HG03565 (cell line): ENCODE measurements at regions not wholly inside any gene's neighbourhood (a gene's known extent, or its start where the extent isn't known, plus 50 kb on each side); places are given as distances from the start of the nearest gene placed in this dataset.
"Not testable (repeated sequence)": the region's sequence is repeated elsewhere in the genome, so short reads cannot be mapped to it uniquely, and the experiment has no call there.

Experiments
- ATAC-seq: cut with Tn5 transposase; IDR thresholded peaks from one replicate; pipeline ENCODE4 v1.9.1; 2021; ENCODE audit warnings: mild to moderate bottlenecking, moderate library complexity; ENCODE audit not compliant: unreplicated experiment

DNA sequence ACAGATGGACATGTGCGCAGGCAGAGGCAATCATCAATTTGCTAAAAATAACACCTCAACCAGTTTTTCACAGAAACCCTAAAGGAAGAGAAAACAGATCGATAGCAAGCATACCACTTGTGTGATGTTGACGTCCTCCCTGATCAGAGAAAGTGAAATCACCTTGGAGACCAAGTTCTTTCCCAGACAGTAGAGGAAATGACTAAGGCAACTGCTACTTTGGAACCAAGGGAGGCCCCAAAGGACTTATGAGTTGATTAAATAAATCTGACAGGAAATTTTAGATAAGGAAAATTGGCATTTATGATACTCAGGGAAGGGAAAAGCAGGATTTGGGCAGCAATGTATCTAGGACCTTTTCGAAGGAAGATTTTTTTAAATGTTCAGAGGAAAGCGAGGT lies 267.1 kb upstream of the ASIC2 start:
- no peak for ATAC-seq

DNA sequence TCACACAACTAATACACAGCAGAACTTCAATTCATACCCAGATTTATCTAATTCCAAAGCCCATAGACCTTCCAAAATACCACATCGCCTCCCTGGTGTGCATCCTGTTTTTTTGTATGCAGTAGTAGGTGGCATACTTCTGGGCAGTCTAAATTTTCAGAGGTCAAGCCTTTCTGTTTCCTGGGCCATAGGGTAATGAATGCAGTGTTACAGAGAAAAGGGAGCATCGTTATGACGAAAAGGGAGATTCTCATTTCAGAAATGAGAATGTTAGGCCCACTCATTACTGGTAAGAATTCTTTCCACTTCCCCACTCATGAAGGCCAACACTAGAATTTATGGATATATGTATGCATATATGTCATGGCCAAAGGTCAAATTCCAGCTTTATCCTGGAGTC lies 267.8 kb upstream of the ASIC2 start:
- ATAC-seq: no peak

DNA sequence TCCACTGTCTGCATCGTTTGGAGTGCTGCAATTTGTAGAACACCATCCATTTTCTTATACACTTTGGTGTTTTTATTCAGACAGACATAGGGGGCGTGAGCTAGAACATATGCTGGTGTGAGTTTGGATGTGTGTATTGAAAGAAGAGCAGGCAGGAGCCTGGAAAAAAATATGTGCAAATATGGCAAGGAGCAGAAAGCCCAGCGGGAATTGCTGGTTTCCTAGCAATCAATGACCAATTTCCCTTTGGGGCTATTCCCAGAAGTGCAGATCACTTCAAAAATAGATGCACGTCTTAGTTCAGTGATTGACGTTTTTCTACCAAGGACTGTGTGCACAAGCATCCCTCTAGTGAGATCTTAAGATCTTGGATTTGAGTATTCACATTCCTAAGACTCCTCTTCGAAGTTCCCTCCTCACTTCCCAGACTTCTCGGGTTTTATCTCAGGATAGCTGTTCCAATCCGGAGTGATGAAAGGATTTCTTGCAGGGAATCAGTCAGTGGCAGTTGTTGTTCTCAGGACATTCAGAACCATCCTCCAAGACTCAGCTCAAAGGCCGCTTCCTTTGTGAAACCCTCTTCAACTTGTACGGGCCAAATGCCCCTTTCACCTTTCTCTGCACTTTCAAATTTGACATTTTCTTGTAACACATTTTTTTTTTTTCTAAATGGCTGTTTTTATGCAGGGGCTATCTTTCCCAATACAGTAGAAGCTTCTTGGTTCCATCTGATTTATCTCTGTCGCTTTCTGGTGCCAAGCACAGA lies 268.7 kb upstream of the ASIC2 start:
- ATAC-seq: no peak

DNA sequence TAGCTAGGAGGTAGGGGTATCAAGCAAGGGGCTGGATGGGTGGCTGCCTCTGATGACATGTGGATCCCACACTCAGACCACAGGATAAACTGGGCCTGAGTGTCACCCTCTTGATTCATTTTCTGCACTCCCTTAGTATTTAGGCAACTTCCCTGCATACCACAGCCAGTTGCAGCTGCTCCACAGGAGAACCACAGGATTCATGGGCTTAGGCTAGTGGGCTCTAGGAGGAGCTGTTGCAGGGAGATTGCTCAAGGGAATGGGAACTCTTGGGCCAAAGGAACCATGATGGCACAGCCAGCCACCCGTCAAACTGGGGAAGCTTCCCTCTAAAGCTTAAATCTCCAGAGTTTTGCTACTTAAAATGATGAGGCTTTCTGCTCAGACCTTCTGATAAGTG lies 269.7 kb upstream of the ASIC2 start:
- ATAC-seq: no peak

DNA sequence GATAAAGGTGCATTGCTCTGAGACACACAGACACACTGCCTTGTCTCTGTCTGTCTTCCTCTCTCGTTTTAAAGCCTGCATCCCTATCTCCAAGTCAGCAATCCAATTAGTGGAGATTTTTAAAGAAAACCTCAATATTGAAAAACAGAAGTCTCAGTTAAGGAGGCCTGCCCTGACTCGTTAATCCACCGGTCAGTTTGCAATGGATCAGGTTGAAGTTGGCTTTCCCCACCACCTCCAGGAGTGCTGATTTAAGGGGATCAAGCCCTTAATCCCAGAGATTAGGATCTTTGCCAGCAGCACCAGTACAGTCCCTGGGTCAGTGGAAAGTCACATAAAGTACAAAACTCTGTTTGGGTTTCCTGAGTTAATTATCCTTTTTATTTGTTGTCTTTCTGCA lies 271.1 kb upstream of the ASIC2 start:
- ATAC-seq: no peak

DNA sequence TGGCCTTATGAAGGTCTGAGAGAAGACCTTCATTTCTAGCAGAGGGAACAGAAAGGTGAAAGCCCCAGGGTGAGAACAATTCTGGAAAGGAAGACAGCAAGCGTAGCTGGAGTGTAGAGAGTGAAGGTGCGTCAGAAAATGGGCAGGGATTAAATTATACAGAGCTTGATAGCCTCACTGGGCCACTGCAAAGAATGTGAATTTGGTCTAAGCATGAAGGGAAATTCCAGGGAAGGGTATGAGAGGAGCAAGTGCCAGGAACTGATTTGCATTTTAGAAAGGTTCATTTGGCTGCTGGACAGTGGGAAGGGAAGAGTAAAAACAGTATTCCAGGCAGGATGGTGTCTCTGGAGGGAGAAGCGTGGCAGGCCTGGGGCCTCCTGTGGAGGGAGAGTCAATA lies 274.1 kb upstream of the ASIC2 start:
- ATAC-seq: no peak

DNA sequence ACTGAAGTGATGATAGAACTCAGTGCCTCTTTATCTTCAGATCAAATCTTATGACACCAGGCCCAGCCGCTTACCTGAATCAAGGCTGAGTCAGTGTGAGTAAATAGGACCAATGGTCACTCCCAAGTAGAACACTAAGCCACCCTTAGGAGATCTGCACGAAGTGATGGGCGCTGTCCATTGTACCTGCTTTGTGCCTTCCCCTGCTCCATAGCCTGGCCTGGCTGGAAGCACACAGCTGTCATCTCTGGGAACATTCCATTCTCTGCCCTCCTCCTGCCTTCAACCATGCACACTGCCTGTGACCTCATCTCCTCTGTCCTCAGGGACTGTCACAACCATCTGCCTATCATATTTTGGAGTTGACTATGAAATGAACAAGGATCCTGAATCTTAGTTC lies 279.5 kb upstream of the ASIC2 start:
- no peak for ATAC-seq

DNA sequence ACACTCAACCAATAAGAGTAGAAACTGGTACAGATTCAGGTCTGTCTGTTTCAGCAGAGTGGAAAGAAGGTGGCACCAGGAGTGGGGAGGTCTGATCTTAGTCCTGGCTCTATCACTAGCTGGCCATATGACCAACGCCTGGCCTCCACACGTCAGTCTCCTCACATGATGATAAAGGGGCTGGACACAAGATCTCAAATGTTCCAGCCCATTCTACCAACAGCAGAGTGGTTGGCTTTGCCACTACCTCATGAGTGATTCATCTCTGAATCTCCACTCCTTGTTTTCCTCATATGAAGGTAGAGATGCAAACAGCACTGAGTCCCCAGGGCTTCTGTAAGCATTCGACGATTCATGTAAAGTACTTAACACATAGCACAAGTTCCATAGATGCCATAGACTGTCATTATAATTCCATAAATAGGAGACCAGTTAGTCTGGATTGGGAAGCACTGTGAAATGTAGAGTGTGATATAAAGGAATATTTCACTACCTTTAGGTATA lies 281.9 kb upstream of the ASIC2 start:
- no peak for ATAC-seq

DNA sequence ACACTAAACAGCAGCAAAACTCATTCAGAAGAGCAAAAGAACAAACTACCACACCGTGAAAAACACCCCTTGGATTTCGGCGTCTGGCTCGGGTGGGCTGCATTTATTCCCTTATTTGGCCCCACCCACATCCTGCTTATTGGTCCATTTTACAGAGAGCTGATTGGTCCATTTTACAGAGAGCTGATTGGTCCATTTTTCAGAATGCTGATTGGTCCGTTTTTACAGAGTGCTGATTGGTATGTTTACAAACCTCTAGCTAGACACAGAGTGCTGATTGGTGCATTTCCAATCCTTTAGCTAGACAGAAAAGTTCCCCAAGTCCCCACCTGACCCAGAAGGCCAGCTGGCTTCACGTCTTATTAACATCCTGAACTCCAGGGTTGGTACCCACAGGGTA lies 286.6 kb upstream of the ASIC2 start:
- ATAC-seq: not testable (repeated sequence)

DNA sequence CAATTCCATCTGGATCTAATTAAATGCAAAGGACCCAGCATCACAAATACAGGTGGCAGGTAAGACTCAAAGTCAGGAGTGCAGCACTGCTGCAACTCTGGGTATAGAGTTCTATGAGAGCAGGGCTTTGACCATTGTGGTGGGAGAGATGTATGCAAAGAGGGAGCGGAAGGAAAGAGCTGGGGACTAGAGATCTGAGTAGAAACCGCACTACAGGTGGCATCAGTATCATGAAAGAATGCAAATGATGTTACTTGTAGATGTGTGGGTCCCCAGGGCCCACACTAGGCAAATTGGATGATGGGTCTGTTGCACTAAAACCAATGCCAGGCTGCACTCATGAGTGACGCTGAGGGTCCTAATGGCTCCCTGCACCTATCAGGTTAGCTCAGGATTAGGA lies 287.1 kb upstream of the ASIC2 start:
- no peak for ATAC-seq

DNA sequence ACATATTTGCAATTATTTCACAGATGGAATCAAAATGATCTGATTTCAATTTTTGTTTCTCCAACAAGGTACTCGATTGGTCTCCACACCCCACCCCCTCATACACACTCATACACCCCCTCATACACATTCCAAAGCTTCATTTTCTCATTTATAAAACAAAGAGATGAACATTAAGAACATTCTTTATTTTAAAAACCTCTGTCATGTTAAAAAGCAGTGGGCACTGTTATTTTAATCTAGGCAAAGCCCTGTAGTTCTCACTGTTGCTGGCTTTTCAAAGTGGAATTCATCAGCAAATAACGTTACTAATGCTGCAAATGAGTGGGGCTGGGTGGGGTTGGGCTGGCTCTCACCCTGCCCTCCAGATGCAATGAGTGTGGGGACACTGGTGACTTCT lies 289.6 kb upstream of the ASIC2 start:
- no peak for ATAC-seq

DNA sequence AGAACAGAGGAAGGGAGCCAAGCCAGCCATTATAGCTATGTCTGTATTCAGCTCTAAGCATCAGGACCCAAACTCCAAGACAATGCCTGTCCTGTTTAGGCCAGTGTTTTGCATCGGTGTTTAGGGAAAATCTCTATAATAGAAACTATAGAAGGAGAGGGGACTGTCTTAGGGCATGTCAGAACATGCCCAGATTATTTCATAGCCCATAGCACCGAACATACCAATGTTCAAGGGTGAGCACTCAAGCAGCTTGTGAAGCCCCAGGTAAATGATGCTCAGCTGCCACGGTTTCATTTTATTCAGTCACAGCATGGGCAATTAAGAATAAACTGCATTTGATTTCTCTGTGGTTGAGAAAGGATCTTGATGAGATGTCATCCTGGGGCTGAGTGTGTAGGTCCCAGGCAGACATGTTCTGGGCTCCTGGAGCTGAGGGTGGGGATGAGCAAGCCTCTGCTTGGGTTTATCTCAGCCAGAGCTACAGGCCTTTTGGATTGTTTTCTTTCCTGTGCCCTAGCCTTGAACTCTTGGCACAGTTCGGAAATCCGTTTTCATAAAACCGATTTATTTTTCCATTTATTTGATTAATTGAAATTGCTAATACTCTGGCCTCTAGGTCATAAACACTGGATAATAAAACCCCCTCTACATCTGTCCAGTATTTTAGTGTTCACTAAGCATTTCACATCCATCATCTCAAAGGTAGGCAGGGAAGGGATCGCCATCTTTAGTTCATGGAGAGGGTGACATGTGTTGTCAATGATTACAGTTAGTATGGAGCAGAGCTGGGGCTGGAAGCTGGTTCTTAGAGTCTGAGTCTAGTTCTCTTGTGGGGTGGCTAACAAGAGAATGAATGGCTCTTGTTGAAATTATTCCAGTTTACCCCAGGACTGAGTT lies 290.7 kb upstream of the ASIC2 start:
- ATAC-seq: no peak

DNA sequence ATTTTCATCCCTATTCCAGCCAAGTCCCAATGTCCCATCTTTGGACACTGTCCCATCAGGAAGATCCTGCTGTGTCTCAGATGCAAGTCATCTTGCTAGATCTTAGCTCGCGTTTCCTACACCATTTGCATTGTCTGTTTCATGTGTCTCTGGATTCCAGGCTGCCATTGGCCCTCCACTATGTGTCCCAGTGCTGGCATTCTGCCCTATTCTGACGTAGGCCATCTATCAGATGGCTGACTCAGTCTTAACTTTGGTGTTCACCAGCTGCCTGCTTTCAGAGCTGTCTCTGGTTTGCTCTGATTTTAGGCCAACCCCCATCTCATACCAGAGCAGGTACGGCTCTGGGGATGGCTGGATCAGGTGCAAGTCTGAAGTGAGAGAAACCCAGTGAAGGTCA lies 300.9 kb upstream of the ASIC2 start:
- ATAC-seq: no peak

DNA sequence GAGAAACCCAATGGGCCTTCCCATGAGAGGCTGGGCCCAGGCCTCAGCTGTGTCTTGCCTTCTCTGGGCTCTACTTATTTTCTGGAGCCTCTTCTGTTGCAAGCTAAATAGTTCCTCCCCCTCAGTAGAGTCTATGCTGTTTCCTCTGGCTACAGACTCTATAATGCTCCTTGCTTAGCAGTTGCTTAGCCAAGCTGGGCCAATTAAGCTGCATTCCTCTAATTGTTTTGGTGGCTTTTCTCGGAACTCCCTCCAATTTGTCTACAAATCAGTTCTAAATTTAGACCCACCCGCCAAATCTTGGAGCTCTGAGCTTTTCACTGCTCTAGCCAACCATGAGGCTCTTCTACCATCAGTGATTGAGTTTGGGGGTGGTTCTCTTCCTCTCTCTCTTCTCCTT lies 302.7 kb upstream of the ASIC2 start:
- no peak for ATAC-seq

DNA sequence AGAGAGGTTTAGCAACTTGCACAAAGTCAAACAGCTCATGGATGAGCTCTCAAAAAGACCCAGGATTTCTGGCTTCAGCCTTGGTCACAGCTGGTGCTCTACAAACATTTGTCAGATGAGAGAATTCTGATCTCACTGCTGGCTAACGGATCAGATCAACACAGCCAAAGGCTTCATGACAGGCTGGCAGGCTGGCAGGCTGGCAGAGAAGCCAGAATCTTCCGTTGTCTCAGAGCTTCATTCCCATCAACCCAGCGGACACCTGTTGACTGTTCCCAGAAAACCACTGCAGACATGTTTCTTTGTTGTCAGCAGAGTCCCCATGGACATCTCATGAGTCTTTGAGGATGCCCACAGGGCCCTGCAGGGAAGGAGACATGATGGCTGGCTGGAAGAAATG lies 303.8 kb upstream of the ASIC2 start:
- ATAC-seq: no peak

DNA sequence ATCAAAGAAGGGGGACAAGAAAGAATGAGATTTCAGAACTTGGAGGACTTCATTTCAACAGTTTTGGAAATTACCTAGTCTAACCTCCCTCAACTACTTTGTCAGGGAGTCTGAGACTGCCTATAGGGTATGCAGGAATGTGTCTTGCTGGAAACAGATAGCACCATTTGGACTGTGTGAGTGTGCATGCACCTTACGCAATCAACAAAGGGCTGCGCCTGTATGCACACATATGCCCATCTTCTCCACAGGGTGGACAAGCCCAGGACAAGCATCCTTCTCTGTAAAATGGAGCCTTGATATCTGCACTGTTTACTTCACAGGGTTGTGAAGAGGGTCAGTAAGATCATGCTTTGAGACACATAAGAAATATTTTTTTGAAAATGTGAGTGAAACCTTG lies 305.7 kb upstream of the ASIC2 start:
- no peak for ATAC-seq

DNA sequence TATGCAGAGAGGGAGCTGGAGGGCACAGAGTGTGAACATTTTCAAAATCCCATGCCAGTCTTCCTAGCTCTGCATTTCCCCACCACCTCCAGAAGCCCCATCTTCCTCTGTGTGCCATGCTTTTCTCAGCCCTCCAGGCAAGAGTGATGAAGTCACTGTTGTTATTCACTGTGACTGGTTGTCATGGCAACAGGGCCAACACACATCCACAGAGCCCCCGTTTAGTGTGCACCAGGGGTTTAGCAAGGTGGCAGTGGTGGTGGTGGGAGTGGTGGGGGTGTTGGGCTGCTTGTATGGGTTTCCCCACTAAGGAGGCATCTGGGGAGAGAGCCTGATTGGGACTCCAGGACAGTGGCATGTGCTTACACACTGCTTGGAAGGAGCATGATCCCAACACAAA lies 309.9 kb upstream of the ASIC2 start:
- ATAC-seq: no peak

DNA sequence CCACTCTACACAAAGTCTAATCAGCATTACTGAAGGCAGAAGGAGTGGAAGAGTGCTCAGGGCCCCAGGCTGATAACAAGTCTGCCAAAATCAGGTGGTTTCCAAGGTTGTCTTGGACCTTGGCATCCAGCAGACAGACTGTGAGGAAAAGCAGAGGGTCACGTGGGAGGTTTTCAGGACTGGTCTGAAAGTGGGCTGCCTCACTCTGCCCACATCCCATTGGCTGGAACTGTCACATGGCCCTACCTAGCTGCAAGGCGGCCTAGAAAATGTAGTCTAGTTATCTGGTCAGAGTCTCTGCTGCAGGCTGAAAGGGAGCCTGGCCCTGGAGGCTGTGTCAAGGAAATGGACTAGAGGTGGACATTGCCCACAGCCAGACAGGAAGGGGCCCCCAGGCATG lies 310.7 kb upstream of the ASIC2 start:
- ATAC-seq: no peak

DNA sequence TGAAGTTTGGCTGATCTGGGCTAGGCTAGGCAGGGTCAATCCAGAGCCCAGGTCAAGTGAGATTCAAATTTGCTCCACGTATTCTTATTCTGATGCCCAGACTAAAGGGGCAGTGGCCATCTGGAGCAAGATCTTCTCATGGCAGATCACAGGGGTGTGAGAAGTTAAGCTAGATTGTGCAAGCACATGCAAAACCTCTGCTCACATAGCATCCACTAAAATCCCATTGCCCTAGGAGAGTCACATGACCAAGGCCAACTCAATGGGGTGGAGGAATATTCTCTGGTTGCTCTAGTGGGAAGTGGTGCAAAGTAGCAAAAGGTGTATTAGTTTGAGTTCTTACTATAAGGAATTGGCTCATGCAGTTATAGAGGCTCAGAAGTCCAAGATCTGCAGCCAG lies 318.4 kb upstream of the ASIC2 start:
- no peak for ATAC-seq

DNA sequence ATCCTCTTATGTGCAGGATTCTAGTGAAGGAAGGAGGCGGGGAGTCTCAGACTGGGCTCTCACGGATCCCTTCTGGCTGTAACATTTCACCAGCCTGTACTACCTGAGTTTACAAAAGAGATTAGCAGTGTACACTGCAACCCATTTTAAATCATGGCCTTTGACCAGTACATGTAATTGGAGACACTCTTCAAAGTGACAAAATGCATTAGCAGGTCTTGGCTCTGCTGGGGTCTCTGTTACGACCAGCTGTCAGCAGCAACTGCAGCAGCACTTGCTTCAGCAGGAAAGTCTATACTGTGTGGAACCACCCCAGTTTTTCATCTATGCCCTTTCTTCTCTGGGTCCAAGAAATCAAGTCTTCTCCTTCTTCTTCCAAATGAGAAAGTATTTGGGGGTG lies 322.8 kb upstream of the ASIC2 start:
- no peak for ATAC-seq

DNA sequence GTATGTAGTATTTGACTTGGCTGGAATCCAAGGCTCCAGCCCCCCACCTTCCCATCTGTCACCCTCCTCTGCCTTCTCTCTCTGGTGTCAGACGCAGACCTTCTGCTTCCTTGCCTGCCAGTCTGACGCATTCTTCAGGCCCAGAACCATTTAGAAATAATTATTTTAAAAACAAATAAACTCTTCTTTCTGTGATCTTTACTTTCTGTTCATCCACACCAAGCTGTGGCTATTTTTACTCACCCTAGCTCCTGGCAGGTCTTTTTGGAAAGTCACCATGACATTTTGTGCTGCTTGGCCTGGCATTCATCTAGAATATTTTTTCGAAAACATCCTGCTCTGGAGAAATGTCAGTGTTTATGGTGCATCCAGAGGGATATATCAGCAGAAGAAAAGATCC lies 330.7 kb upstream of the ASIC2 start:
- no peak for ATAC-seq
